PC-9 (cell line): ENCODE measurements at regions not wholly inside any gene's neighbourhood (a gene's known extent, or its start where the extent isn't known, plus 50 kb on each side); places are given as distances from the start of the nearest gene placed in this dataset.

Experiments used
- BruUV-seq: library from RNA; stranded (reverse); fragments of 400-500 nt; replicated peaks from 2 replicates; lab custom pipeline; 2021; lab: Mats Ljungman, UMichigan
- CTCF ChIA-PET: fragments of 300-600 bp; sonication (Branson Sonifier 250); formaldehyde crosslinking; loops from one replicate; lab custom pipeline; 2022; ENCODE audit warnings: antibody characterized with exemption; lab: Charles Lee
- POLR2A ChIA-PET: fragments of 300-600 bp; sonication (Branson Sonifier 250); formaldehyde crosslinking; loops from one replicate; lab custom pipeline; 2022; ENCODE audit warnings: antibody characterized with exemption; ENCODE audit not compliant: unreplicated experiment; lab: Charles Lee
- DNase-seq, 2 experiments: peaks; one replicate each; pipeline versions ENCODE4 v3.0.0 to v3.0.0-alpha.2; 2015 to 2022; ENCODE audit warnings: mixed read lengths in 1 of 2
- H2AFZ ChIP-seq: fragments of 200-600 bp; sonication (generic); 2 replicates; pipeline ENCODE4 v1.8.1; 2017; ENCODE audit warnings: antibody characterized with exemption
- H3F3A ChIP-seq: fragments of 200-600 bp; sonication (generic); 2 replicates; pipeline ENCODE4 v1.8.1; 2017; ENCODE audit warnings: antibody characterized with exemption, mild to moderate bottlenecking, low read depth; ENCODE audit not compliant: insufficient read depth
- H3K27ac ChIP-seq: fragments of 200-600 bp; sonication (generic); 2 replicates; pipeline ENCODE4 v1.6.1; 2016; ENCODE audit warnings: mixed run types
- H3K27me3 ChIP-seq: fragments of 200-600 bp; sonication (generic); 2 replicates; pipeline ENCODE4 v1.6.1; 2016; ENCODE audit warnings: low read depth, mixed run types; ENCODE audit not compliant: insufficient read depth
- H3K36me3 ChIP-seq: fragments of 200-600 bp; sonication (generic); 2 replicates; pipeline ENCODE4 v1.6.1; 2016; ENCODE audit warnings: low read depth, mixed run types
- H3K4me1 ChIP-seq: fragments of 200-600 bp; sonication (generic); replicated peaks from 2 replicates; pipeline ENCODE4 v1.6.1; 2016; ENCODE audit warnings: mixed run types; ENCODE audit not compliant: insufficient read depth
- H3K4me2 ChIP-seq: fragments of 200-600 bp; sonication (generic); 2 replicates; pipeline ENCODE4 v1.6.1; 2017; ENCODE audit warnings: mixed run types
- H3K4me3 ChIP-seq: fragments of 200-600 bp; sonication (generic); 2 replicates; pipeline ENCODE4 v1.6.1; 2016; ENCODE audit warnings: mixed run types
- H3K79me2 ChIP-seq: fragments of 200-600 bp; sonication (generic); 2 replicates; pipeline ENCODE4 v1.6.1; 2017; ENCODE audit warnings: low read depth, mixed run types
- H3K9me2 ChIP-seq: fragments of 200-600 bp; sonication (generic); 2 replicates; pipeline ENCODE4 v1.8.1; 2017; ENCODE audit warnings: mild to moderate bottlenecking; ENCODE audit not compliant: insufficient read depth
- H3K9me3 ChIP-seq: fragments of 200-600 bp; sonication (generic); 2 replicates; pipeline ENCODE4 v1.8.1; 2016; ENCODE audit warnings: low read depth; ENCODE audit not compliant: insufficient read depth
- H4K20me1 ChIP-seq: fragments of 200-600 bp; sonication (generic); 2 replicates; pipeline ENCODE4 v1.8.1; 2017; ENCODE audit not compliant: insufficient read depth
- CTCF ChIP-seq: fragments of 200-600 bp; sonication (generic); conservative IDR thresholded peaks from 2 replicates; pipeline ENCODE4 v1.6.1; 2017; ENCODE audit warnings: mixed run types, antibody characterized with exemption, mild to moderate bottlenecking, moderate library complexity
- EZH2 ChIP-seq: fragments of 200-600 bp; sonication (generic); IDR thresholded peaks from 2 replicates; pipeline ENCODE4 v1.8.0; 2017; ENCODE audit warnings: antibody characterized with exemption, low read depth
- intact Hi-C: fragments of 100-400 bp; cut with micrococcal nuclease; formaldehyde crosslinking; loops from one replicate; pipeline ENCODE4 v1.10.0; 2022; ENCODE audit not compliant: unreplicated experiment

DNA sequence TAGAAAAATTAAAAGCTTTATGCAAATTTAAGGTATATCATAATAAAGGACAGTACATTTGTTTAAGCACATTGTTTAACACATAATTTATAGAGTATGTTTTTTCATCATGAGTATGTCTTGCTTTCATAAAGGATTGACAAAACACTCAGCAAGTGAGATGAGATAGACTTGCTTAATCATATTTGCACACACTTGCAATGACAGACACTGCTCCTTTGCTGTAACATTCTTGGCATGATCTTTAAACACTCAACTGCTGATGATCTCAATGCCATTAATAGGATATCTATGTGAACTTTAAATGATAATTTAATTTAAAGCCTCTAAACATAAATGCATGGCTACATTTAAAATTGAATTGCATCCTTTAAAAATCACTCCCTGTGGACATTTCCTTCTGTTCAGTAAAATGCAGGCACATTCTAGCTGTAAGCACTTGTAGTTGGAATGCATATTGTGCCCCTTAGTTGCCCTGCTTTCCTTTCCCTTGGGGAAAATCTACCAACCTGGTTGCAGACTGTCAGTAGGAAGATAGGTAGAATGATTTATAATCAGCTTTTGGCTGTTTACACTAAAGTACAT lies 979.0 kb downstream of the TMTC2 start:
- DNase-seq = no peak
- H4K20me1 ChIP-seq = no peaks in the 10 kb centered on the region
- ChIA-PET CTCF (no interaction called here), POLR2A (no interaction called here)
- no peak overlapping the region for H3K4me3 ChIP-seq
- no peaks in the 10 kb centered on the region for H3K4me1 ChIP-seq
- no peaks in the 10 kb centered on the region for H3K9me3 ChIP-seq
- intact Hi-C loops = no loop called here
- H3K9me2 ChIP-seq = no peaks in the 10 kb centered on the region
- H3K79me2 ChIP-seq = no peaks in the 10 kb centered on the region
- no TSS peak for BruUV-seq
- H3K27ac ChIP-seq = no peak overlapping the region
- no peak overlapping the region for H3K4me2 ChIP-seq
- H3K36me3 ChIP-seq = no peaks in the 10 kb centered on the region
- no peak overlapping the region for H2AFZ ChIP-seq
- no peaks in the 10 kb centered on the region for H3K27me3 ChIP-seq
- TF ChIP-seq CTCF (no peak), EZH2 (no peak)
- no peaks in the 10 kb centered on the region for H3F3A ChIP-seq

DNA sequence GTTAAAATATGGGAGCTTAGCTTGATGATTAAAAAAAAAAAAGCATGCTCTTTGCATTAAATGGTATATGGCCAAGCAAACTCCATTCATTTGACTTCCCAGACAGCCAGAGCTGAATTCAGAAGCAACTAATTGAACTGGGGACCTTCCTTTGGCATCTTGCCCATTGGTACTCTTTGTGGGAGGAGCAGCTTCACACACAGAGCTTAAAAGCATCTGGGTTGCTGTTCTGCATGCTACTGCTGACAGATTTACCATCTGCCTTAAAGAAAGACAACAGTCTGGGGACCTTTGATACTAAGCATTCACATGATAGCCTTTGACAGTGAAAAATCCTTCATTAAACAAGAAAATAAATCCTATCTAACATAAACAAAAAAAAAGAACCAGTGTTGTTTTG lies 977.9 kb downstream of the TMTC2 start:
- Histone ChIP-seq H3K9me3 (no peaks in the 10 kb centered on the region), H3K4me2 (no peak overlapping the region), H3K4me1 (no peaks in the 10 kb centered on the region), H3K27me3 (no peaks in the 10 kb centered on the region), H2AFZ (no peak overlapping the region), H3F3A (no peaks in the 10 kb centered on the region), H4K20me1 (no peaks in the 10 kb centered on the region), H3K79me2 (no peaks in the 10 kb centered on the region), H3K4me3 (no peak overlapping the region), H3K27ac (no peak overlapping the region), H3K9me2 (no peaks in the 10 kb centered on the region), H3K36me3 (no peaks in the 10 kb centered on the region)
- ChIA-PET POLR2A (no interaction called here), CTCF (no interaction called here)
- no peak for DNase-seq
- intact Hi-C loops = no loop called here
- TF ChIP-seq CTCF = no peak
- TF ChIP-seq EZH2 = no peak
- no TSS peak for BruUV-seq

GRCh38 chr12:83660727-83661358 lies 974.1 kb downstream of the TMTC2 start:
- CTCF ChIA-PET = no interaction called here
- H3K9me2 ChIP-seq = no peaks in the 10 kb centered on the region
- intact Hi-C loops = no loop called here
- no peaks in the 10 kb centered on the region for H4K20me1 ChIP-seq
- no peak overlapping the region for H2AFZ ChIP-seq
- DNase-seq = no peak
- TF ChIP-seq EZH2 = no peak
- no peak for TF ChIP-seq CTCF
- no peaks in the 10 kb centered on the region for H3K27me3 ChIP-seq
- no peak overlapping the region for H3K4me3 ChIP-seq
- H3K4me2 ChIP-seq = no peak overlapping the region
- no peaks in the 10 kb centered on the region for H3K4me1 ChIP-seq
- no TSS peak for BruUV-seq
- H3F3A ChIP-seq = no peaks in the 10 kb centered on the region
- POLR2A ChIA-PET = no interaction called here
- H3K9me3 ChIP-seq = no peaks in the 10 kb centered on the region
- no peak overlapping the region for H3K27ac ChIP-seq
- H3K36me3 ChIP-seq = no peaks in the 10 kb centered on the region
- no peaks in the 10 kb centered on the region for H3K79me2 ChIP-seq
